Adrenal gland (tissue), 9 donors: ENCODE measurements at regions not wholly inside any gene's neighbourhood (a gene's known extent, or its start where the extent isn't known, plus 50 kb on each side); places are given as distances from the start of the nearest gene placed in this dataset.

Source experiments
- DNase-seq, 7 donors: peaks; one replicate each; pipeline ENCODE4 v3.0.0-alpha.2; 2019 to 2020
- H3K27ac ChIP-seq, 5 donors: fragments of 200-600 bp; sonication (generic) in 4 of 5; 1 replicate in 3 of 5; 2 replicates in 2 of 5; pipeline versions ENCODE4 v1.5.1 to v1.8.0; 2016 to 2020; ENCODE audit warnings: mild to moderate bottlenecking in 1 of 5
- H3K27me3 ChIP-seq: fragments of 200-600 bp; 2 replicates; pipeline ENCODE4 v1.8.0; 2021
- H3K36me3 ChIP-seq, 2 donors: fragments of 200-600 bp; replicated peaks in 1 of 2; 1 replicate in 1 of 2; 2 replicates in 1 of 2; pipeline versions ENCODE4 v1.5.1 to v1.8.0; 2018 to 2022
- H3K4me1 ChIP-seq, 2 donors: fragments of 200-600 bp; replicated peaks in 1 of 2; 1 replicate in 1 of 2; 2 replicates in 1 of 2; pipeline versions ENCODE4 v1.5.1 to v1.8.0; 2018 to 2021
- H3K4me3 ChIP-seq, 4 donors: fragments of 200-600 bp; sonication (generic) in 3 of 4; one replicate each; pipeline ENCODE4 v1.5.1; 2016 to 2018
- H3K9me3 ChIP-seq, 3 donors: fragments of 200-600 bp; sonication (generic) in 1 of 3; replicated peaks in 1 of 3; 1 replicate in 2 of 3; 2 replicates in 1 of 3; pipeline versions ENCODE4 v1.5.1 to v1.8.0; 2016 to 2021
- CTCF ChIP-seq, 6 experiments: fragments of 450-650 bp in 4 of 6; fragments of 200-600 bp in 2 of 6; sonication (generic) in 1 of 6; IDR thresholded peaks; 1 replicate in 5 of 6; 2 replicates in 1 of 6; pipeline versions ENCODE4 v1.5.1 to v1.8.0; 2016 to 2021; ENCODE audit warnings: antibody characterized with exemption in 6 of 6, mild to moderate bottlenecking in 2 of 6, moderate library complexity in 1 of 6
- POLR2A ChIP-seq, 2 donors: fragments of 450-650 bp; IDR thresholded peaks; one replicate each; pipeline ENCODE4 v1.6.1; 2017; ENCODE audit warnings: antibody characterized with exemption in 2 of 2, mild to moderate bottlenecking in 2 of 2, moderate library complexity in 1 of 2
- WGBS, 4 donors: extraction: QIAGEN DNeasy Blood & Tissue Kit in 2 of 4; methylation state at CpG; one replicate each; pipeline versions ENCODE4 v1.1.5 to v1.1.7; 2013 to 2017; 5-methylcytosine and 5-hydroxymethylcytosine counted together
- intact Hi-C, 2 donors: fragments of 100-400 bp; cut with DNase I; formaldehyde crosslinking; loops; one replicate each; pipeline versions ENCODE4 v1.14.1 to v1.15.0; 2022 to 2023
- donor health status: healthy with polysubstance abuse.
- donor health status: Bipolar disorder and iron deficiency.
- donor health status: DM: yes; HTN: yes; CAD: no.
- donor health status: DM: no; HTN: no; CAD: no.
- donor health status: DM: no; HTN: no; CAD: no.

GRCh38 chr6:25009393-25009710 is 73.6 kb upstream of the RIPOR2 start:
- H3K4me3 ChIP-seq = no peak overlapping the region
- 79 to 89% (median 86%) methylated on average over 6 of the region's 6 CpGs for WGBS, 4 donors
- no peak overlapping the region for H3K27ac ChIP-seq
- TF ChIP-seq CTCF (IDR thresholded peaks at IDR 0.05) (no peak), POLR2A (IDR thresholded peaks at IDR 0.05) (no peak)
- H3K9me3 ChIP-seq = no peaks in the 10 kb centered on the region
- intact Hi-C loops = no loop called here
- H3K4me1 ChIP-seq = peaks cover 0 to 16% of the 10 kb centered on the region in 2 donors
- no peaks in the 10 kb centered on the region for H3K36me3 ChIP-seq
- H3K27me3 ChIP-seq = no peaks in the 10 kb centered on the region
- no peak for DNase-seq

GRCh38 chr6:25010176-25010575 is 74.4 kb upstream of the RIPOR2 start:
- Histone ChIP-seq H3K4me3 (no peak overlapping the region), H3K27ac (no peak overlapping the region), H3K36me3 (no peaks in the 10 kb centered on the region), H3K4me1 (peaks cover 0 to 16% of the 10 kb centered on the region in 2 donors), H3K9me3 (no peaks in the 10 kb centered on the region), H3K27me3 (no peaks in the 10 kb centered on the region)
- WGBS, 4 donors = 83 to 93% (median 88%) methylated on average over 6 of the region's 6 CpGs
- intact Hi-C loops = no loop called here
- DNase-seq = no peak
- no peak for TF ChIP-seq CTCF (IDR thresholded peaks at IDR 0.05)
- no peak for TF ChIP-seq POLR2A (IDR thresholded peaks at IDR 0.05)

GRCh38 chr6:25010902-25011625 is 75.3 kb upstream of the RIPOR2 start:
- H3K27me3 ChIP-seq = no peaks in the 10 kb centered on the region
- peaks cover 0 to 13% of the 10 kb centered on the region in 2 donors for H3K4me1 ChIP-seq
- intact Hi-C loops = no loop called here
- no peaks in the 10 kb centered on the region for H3K9me3 ChIP-seq
- H3K27ac ChIP-seq = no peak overlapping the region
- no peak overlapping the region for H3K4me3 ChIP-seq
- TF ChIP-seq POLR2A (IDR thresholded peaks at IDR 0.05) (no peak), CTCF (IDR thresholded peaks at IDR 0.05) (no peak)
- DNase-seq = no peak
- no peaks in the 10 kb centered on the region for H3K36me3 ChIP-seq
- 84 to 90% (median 88%) methylated on average over 3 of the region's 3 CpGs for WGBS, 4 donors

GRCh38 chr6:25012657-25013056 is 76.9 kb upstream of the RIPOR2 start:
- Histone ChIP-seq H3K4me1 (no peaks in the 10 kb centered on the region), H3K27me3 (no peaks in the 10 kb centered on the region), H3K27ac (no peak overlapping the region), H3K36me3 (no peaks in the 10 kb centered on the region), H3K9me3 (no peaks in the 10 kb centered on the region), H3K4me3 (no peak overlapping the region)
- TF ChIP-seq CTCF (IDR thresholded peaks at IDR 0.05) (no peak), POLR2A (IDR thresholded peaks at IDR 0.05) (no peak)
- no peak for DNase-seq
- 38 to 49% (median 41%) methylated on average over 2 of the region's 2 CpGs for WGBS, 4 donors
- intact Hi-C loops = no loop called here
